ENCODE measurements at regions not wholly inside any gene's neighbourhood (a gene's known extent, or its start where the extent isn't known, plus 50 kb on each side); places are given as distances from the start of the nearest gene placed in this dataset.

DNA sequence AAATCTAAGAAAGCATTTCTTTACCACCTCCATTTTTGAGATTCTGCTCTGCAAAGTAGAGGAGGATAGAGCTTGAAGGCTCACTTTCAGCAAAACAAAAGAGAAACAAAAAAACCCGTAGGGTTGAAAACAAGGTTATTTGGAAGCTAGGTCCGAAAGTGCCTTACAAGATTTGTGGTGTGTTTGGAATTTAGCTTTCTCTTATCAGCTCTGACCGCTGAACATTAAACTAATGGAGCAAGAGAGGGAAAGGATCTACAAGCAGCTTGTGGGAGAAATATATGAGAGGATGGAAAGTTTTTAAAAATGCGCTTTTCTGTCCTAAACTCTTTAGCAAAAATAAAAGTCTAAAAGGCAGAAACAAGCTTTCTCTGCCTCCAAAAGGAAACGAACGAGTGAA is 545.5 kb downstream of the NTRK3 start:
- no peak for ATAC-seq
- Histone ChIP-seq H3K4me3 (no peak overlapping the region), H3K4me1 (peaks cover 0 to 17% (median 3%) of the 10 kb centered on the region in 9 donors), H3K27me3 (peaks cover 0 to 5% (median 0%) of the 10 kb centered on the region in 7 donors), H3K27ac (peak overlapping the region in 1 of 10 donors; percentile 1), H3K36me3 (no peaks in the 10 kb centered on the region), H3K9me3 (no peaks in the 10 kb centered on the region)
- 50 to 62% methylated on average over 6 of the region's 6 CpGs for WGBS, 2 donors
- DNase-seq = no peak
- intact Hi-C loops (cut with DNase I) = no loop called here
- TF ChIP-seq, protein P1, sequence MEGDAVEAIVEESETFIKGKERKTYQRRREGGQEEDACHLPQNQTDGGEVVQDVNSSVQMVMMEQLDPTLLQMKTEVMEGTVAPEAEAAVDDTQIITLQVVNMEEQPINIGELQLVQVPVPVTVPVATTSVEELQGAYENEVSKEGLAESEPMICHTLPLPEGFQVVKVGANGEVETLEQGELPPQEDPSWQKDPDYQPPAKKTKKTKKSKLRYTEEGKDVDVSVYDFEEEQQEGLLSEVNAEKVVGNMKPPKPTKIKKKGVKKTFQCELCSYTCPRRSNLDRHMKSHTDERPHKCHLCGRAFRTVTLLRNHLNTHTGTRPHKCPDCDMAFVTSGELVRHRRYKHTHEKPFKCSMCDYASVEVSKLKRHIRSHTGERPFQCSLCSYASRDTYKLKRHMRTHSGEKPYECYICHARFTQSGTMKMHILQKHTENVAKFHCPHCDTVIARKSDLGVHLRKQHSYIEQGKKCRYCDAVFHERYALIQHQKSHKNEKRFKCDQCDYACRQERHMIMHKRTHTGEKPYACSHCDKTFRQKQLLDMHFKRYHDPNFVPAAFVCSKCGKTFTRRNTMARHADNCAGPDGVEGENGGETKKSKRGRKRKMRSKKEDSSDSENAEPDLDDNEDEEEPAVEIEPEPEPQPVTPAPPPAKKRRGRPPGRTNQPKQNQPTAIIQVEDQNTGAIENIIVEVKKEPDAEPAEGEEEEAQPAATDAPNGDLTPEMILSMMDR (IDR thresholded peaks at IDR 0.05) = no peak

DNA sequence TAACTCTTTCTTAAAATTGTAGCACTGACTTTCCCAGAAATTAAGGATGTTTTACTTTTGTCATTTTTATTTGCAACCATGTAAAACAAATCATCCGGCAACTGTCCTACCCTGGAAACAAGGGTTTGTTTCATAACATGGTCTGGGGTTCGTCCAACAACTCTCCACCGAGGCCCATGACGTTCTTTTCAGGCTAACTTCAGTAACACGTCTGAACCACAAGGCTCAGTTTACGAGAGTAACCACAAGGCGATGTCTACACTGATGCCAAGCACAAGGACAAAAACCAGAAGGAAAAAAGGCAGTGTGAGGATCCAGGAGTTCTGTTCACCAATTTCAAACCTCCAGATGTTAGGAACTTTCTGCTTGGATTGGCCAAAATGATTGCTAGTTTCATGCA is 546.1 kb downstream of the NTRK3 start:
- TF ChIP-seq, protein P1 (IDR thresholded peaks at IDR 0.05) = no peak
- Histone ChIP-seq H3K4me3 (no peak overlapping the region), H3K36me3 (no peaks in the 10 kb centered on the region), H3K27me3 (peaks cover 0 to under 1% (median 0%) of the 10 kb centered on the region in 7 donors), H3K27ac (peak overlapping the region in 4 of 10 donors; percentile 15 to 47 (median 40)), H3K4me1 (peaks cover 0 to 17% (median 3%) of the 10 kb centered on the region in 9 donors), H3K9me3 (no peaks in the 10 kb centered on the region)
- ATAC-seq (peak; percentile 57 to 83 (median 72)), DNase-seq (peak in 1 of 2 donors; percentile 38)
- intact Hi-C loops (cut with DNase I) = no loop called here
- WGBS, 2 donors = 50 to 63% methylated on average over 7 of the region's 7 CpGs

DNA sequence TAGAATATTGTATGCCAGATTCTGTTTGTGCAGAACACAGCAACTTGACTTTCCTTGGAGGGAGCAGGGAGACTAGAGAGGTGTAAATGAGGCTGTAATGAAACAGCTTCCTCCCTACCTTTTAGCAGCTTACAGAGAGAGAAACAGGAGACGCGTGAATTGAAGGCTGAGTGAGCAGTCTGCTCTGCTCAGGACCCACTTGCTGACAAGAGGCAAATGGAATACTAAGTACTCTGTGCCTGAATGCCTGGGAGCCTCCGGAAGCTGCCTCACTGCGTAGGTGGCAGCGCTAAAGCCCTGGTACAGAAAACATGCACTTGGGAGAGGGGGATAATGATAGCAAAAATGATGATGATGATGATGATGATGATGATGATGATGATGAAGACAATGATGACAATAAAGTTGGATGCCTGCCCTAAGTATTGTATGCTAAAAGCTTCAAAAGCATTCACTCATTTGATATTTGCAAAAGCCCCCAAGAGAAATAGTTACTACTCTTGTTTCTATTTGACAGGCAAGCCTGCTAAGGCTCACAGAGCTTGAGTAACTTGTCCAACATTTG is 548.9 kb downstream of the NTRK3 start:
- peaks cover 0 to 18% (median under 1%) of the 10 kb centered on the region in 9 donors for H3K4me1 ChIP-seq
- WGBS, 2 donors = 44 to 47% methylated on average over 5 of the region's 5 CpGs
- peak in 1 of 8 donors; percentile 41 for ATAC-seq
- H3K27me3 ChIP-seq = no peaks in the 10 kb centered on the region
- no peak for DNase-seq
- H3K9me3 ChIP-seq = no peaks in the 10 kb centered on the region
- intact Hi-C loops (cut with DNase I) = no loop called here
- H3K27ac ChIP-seq = no peak overlapping the region
- H3K4me3 ChIP-seq = no peak overlapping the region
- TF ChIP-seq, protein P1 (IDR thresholded peaks at IDR 0.05) = no peak
- no peaks in the 10 kb centered on the region for H3K36me3 ChIP-seq

DNA sequence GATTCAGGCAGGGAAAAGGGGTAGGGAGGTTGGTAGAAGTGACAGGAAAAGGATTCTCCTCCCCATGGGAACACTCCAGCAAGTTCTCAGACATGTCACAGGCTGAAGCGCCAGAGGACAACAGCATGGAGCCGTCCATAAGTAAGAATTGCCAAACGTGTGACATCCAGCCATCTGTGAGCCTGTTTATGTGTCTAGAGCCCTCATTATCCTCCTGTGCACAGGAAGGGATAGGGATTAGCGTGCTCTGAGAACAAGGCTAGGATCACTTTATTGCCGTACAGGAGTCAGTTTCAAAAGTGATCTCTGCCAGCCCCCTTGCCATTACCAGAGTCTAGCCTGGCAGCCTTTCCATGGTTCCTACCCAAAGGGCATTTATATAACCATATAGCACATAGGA is 549.5 kb downstream of the NTRK3 start:
- Histone ChIP-seq H3K36me3 (no peaks in the 10 kb centered on the region), H3K4me3 (no peak overlapping the region), H3K27ac (no peak overlapping the region), H3K4me1 (peaks cover 0 to 13% (median 0%) of the 10 kb centered on the region in 9 donors), H3K27me3 (no peaks in the 10 kb centered on the region), H3K9me3 (peaks cover 0 to 1% (median 0%) of the 10 kb centered on the region in 11 donors)
- WGBS, 2 donors = 59 to 61% methylated on average over 5 of the region's 5 CpGs
- TF ChIP-seq, protein P1 (IDR thresholded peaks at IDR 0.05) = no peak
- intact Hi-C loops (cut with DNase I) = no loop called here
- no peak for ATAC-seq
- DNase-seq = no peak
